H1 (cell line): ENCODE measurements at regions not wholly inside any gene's neighbourhood (a gene's known extent, or its start where the extent isn't known, plus 50 kb on each side); places are given as distances from the start of the nearest gene placed in this dataset.

Experiments
- E2F6 ChIP-seq: IDR thresholded peaks from 2 replicates; pipeline ENCODE4 v1.6.1; 2012; ENCODE audit warnings: inconsistent platforms
- JUND ChIP-seq: IDR thresholded peaks from 2 replicates; pipeline ENCODE4 v1.6.1; 2011; ENCODE audit warnings: mild to moderate bottlenecking, improper control_type of control experiment, low read length
- SP4 ChIP-seq: IDR thresholded peaks from 2 replicates; pipeline ENCODE4 v1.6.1; 2012; ENCODE audit warnings: low read length, inconsistent platforms
- TF ChIP-seq, protein P1 (sequence below): fragments of 300-600 bp; sonication (generic); IDR thresholded peaks from 2 replicates; pipeline ENCODE4 v1.7.1; 2012; ENCODE audit warnings: low read length, moderate library complexity, mild to moderate bottlenecking, inconsistent platforms; ENCODE audit not compliant: insufficient replicate concordance
- TF ChIP-seq, protein P2 (sequence below), 3 experiments: IDR thresholded peaks; 1 replicate in 2 of 3; 2 replicates in 1 of 3; pipeline versions ENCODE4 v1.5.1 to v1.6.1; 2011; ENCODE audit warnings: low read length in 3 of 3, mild to moderate bottlenecking in 3 of 3, inconsistent platforms in 2 of 3, low read depth in 1 of 3, moderate library complexity in 1 of 3; ENCODE audit not compliant: insufficient read depth in 1 of 3; ENCODE audit errors: control extremely low read depth in 1 of 3

GRCh38 chr9:107647611-107648010, 158.0 kb upstream of the KLF4 start (continued):
- TF ChIP-seq, protein P1, sequence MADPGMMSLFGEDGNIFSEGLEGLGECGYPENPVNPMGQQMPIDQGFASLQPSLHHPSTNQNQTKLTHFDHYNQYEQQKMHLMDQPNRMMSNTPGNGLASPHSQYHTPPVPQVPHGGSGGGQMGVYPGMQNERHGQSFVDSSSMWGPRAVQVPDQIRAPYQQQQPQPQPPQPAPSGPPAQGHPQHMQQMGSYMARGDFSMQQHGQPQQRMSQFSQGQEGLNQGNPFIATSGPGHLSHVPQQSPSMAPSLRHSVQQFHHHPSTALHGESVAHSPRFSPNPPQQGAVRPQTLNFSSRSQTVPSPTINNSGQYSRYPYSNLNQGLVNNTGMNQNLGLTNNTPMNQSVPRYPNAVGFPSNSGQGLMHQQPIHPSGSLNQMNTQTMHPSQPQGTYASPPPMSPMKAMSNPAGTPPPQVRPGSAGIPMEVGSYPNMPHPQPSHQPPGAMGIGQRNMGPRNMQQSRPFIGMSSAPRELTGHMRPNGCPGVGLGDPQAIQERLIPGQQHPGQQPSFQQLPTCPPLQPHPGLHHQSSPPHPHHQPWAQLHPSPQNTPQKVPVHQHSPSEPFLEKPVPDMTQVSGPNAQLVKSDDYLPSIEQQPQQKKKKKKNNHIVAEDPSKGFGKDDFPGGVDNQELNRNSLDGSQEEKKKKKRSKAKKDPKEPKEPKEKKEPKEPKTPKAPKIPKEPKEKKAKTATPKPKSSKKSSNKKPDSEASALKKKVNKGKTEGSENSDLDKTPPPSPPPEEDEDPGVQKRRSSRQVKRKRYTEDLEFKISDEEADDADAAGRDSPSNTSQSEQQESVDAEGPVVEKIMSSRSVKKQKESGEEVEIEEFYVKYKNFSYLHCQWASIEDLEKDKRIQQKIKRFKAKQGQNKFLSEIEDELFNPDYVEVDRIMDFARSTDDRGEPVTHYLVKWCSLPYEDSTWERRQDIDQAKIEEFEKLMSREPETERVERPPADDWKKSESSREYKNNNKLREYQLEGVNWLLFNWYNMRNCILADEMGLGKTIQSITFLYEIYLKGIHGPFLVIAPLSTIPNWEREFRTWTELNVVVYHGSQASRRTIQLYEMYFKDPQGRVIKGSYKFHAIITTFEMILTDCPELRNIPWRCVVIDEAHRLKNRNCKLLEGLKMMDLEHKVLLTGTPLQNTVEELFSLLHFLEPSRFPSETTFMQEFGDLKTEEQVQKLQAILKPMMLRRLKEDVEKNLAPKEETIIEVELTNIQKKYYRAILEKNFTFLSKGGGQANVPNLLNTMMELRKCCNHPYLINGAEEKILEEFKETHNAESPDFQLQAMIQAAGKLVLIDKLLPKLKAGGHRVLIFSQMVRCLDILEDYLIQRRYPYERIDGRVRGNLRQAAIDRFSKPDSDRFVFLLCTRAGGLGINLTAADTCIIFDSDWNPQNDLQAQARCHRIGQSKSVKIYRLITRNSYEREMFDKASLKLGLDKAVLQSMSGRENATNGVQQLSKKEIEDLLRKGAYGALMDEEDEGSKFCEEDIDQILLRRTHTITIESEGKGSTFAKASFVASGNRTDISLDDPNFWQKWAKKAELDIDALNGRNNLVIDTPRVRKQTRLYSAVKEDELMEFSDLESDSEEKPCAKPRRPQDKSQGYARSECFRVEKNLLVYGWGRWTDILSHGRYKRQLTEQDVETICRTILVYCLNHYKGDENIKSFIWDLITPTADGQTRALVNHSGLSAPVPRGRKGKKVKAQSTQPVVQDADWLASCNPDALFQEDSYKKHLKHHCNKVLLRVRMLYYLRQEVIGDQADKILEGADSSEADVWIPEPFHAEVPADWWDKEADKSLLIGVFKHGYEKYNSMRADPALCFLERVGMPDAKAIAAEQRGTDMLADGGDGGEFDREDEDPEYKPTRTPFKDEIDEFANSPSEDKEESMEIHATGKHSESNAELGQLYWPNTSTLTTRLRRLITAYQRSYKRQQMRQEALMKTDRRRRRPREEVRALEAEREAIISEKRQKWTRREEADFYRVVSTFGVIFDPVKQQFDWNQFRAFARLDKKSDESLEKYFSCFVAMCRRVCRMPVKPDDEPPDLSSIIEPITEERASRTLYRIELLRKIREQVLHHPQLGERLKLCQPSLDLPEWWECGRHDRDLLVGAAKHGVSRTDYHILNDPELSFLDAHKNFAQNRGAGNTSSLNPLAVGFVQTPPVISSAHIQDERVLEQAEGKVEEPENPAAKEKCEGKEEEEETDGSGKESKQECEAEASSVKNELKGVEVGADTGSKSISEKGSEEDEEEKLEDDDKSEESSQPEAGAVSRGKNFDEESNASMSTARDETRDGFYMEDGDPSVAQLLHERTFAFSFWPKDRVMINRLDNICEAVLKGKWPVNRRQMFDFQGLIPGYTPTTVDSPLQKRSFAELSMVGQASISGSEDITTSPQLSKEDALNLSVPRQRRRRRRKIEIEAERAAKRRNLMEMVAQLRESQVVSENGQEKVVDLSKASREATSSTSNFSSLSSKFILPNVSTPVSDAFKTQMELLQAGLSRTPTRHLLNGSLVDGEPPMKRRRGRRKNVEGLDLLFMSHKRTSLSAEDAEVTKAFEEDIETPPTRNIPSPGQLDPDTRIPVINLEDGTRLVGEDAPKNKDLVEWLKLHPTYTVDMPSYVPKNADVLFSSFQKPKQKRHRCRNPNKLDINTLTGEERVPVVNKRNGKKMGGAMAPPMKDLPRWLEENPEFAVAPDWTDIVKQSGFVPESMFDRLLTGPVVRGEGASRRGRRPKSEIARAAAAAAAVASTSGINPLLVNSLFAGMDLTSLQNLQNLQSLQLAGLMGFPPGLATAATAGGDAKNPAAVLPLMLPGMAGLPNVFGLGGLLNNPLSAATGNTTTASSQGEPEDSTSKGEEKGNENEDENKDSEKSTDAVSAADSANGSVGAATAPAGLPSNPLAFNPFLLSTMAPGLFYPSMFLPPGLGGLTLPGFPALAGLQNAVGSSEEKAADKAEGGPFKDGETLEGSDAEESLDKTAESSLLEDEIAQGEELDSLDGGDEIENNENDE, result no peak
- TF ChIP-seq E2F6 (no peak), JUND (no peak), SP4 (no peak)
- TF ChIP-seq, protein P2, sequence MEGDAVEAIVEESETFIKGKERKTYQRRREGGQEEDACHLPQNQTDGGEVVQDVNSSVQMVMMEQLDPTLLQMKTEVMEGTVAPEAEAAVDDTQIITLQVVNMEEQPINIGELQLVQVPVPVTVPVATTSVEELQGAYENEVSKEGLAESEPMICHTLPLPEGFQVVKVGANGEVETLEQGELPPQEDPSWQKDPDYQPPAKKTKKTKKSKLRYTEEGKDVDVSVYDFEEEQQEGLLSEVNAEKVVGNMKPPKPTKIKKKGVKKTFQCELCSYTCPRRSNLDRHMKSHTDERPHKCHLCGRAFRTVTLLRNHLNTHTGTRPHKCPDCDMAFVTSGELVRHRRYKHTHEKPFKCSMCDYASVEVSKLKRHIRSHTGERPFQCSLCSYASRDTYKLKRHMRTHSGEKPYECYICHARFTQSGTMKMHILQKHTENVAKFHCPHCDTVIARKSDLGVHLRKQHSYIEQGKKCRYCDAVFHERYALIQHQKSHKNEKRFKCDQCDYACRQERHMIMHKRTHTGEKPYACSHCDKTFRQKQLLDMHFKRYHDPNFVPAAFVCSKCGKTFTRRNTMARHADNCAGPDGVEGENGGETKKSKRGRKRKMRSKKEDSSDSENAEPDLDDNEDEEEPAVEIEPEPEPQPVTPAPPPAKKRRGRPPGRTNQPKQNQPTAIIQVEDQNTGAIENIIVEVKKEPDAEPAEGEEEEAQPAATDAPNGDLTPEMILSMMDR (IDR thresholded peaks at IDR 0.05; ENCODE audit: control extremely low read depth in 1 of 3, insufficient read depth in 1 of 3, low read depth in 1 of 3, low read length in 3 of 3), result no peak
